HG03280 (cell line): ENCODE measurements at regions not wholly inside any gene's neighbourhood (a gene's known extent, or its start where the extent isn't known, plus 50 kb on each side); places are given as distances from the start of the nearest gene placed in this dataset.
"Not testable (repeated sequence)": the region's sequence is repeated elsewhere in the genome, so short reads cannot be mapped to it uniquely, and the experiment has no call there.

Experiments used
- ATAC-seq: cut with Tn5 transposase; IDR thresholded peaks from one replicate; pipeline ENCODE4 v1.9.1; 2021; ENCODE audit warnings: mild to moderate bottlenecking, moderate library complexity; ENCODE audit not compliant: unreplicated experiment

GRCh38 chr1:38201431-38201830 lies 154.8 kb upstream of the POU3F1 start:
- ATAC-seq, result no peak

- no peak for ATAC-seq
These were observed 152.0 kb upstream of the POU3F1 start for GRCh38 chr1:38198621-38199020.

- ATAC-seq, result no peak
These were observed 151.5 kb upstream of the POU3F1 start for GRCh38 chr1:38198099-38198498.

GRCh38 chr1:38197312-38198061 lies 150.9 kb upstream of the POU3F1 start:
- no peak for ATAC-seq

DNA sequence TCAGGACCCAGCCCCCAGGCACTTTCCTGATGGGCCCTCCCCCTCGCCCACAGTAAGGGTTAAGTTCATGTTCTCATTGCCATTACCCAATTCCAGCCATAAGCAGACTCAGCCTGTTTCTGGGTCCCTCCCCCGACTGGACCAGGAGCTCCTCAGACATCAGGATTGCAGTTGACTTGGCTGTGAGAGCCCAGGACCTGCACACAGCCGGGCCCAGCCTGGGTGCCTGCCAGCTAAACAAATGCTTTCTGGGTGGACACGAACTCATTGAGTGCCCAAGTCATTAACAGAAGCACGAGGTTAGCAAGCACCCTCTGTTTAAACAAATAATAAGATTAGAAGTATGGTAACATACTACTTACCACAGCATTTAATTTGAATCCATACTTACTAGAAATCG lies 147.9 kb upstream of the POU3F1 start:
- ATAC-seq, result no peak

DNA sequence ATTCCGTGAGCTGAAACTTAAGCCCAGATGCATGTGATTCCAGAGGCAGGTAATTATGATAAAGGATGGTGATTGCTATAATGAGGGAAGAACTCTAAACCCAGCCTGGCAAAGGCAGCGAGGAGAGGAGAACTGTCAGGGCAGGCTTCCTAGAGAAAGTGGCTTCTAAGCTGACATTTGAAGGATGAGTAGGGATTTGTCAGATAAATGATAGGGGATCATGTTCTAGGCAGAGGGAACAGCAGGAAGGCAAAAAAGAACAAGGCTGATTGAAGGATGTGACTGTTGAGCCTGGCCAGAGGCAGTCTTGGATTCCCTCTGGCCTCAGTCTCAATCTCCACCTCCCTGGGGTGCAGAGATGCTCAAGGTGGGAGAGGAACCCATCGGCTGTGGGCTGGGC lies 146.4 kb upstream of the POU3F1 start:
- ATAC-seq, result no peak

- ATAC-seq, result no peak
These were observed 144.9 kb upstream of the POU3F1 start for GRCh38 chr1:38191461-38191860.

GRCh38 chr1:38190983-38191382 lies 144.4 kb upstream of the POU3F1 start:
- no peak for ATAC-seq

- no peak for ATAC-seq
These were observed 141.0 kb upstream of the POU3F1 start for GRCh38 chr1:38187552-38187951.

DNA sequence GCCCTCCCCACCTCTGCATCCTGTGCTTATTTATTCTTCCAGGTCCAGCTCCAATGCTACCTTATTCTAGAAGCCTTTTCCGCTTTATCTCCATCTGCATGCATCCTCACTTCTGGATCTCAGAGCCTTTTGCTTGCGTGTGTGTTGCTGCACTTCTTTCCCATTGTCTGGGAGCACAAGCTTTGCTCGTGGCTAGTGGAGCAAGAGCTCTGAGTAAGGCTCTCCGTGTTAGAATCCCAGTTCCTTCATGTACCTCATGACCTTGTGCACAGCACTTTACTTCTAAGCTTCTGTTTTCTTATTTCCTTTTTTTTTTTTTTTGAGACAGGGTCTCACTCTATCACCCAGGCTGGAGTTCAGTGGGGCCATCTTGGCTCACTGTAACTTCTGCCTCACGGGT lies 140.0 kb upstream of the POU3F1 start:
- ATAC-seq, result no peak

DNA sequence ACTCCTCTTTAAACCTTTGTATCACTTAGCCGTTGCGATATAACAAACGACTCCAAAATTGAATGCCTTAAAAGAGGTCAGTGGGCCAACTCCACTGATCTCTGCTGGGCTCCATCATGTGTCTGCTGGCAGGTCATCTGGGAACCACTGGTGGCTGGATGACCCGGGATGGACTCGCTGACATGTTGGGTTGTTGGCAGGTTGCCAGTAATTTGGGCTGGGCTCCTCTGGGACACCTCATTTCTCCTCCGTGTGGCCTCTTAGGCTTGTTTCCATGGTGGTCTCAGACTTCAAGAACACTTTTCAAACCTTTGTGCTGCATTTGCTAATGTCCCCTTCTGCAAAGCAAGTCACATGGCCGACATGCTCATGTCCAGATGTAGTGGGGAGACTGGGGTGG lies 139.3 kb upstream of the POU3F1 start:
- ATAC-seq, result no peak

DNA sequence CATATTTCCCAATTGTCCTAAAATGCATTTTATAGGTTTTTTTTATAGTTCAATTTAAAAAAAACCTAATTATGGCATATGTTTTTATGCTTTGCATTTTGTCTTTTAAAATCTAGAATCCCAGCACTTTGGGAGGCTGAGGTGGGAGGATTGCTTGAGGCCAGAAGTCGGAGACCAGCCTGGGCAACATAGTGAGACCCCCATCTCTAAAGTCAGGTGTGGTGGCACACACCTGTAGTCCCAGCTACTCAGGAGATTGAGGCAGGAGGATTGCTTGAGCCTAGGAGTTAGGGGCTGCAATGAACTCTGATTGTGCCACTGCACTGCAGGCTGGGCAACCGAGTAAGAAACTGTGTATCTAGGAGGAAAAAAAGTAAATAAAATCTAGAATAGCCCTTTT lies 137.2 kb upstream of the POU3F1 start:
- ATAC-seq, result no peak

GRCh38 chr1:38183096-38183495 lies 136.5 kb upstream of the POU3F1 start:
- ATAC-seq, result no peak

- ATAC-seq, result not testable (repeated sequence)
These were observed 133.8 kb upstream of the POU3F1 start for GRCh38 chr1:38180388-38180787.

DNA sequence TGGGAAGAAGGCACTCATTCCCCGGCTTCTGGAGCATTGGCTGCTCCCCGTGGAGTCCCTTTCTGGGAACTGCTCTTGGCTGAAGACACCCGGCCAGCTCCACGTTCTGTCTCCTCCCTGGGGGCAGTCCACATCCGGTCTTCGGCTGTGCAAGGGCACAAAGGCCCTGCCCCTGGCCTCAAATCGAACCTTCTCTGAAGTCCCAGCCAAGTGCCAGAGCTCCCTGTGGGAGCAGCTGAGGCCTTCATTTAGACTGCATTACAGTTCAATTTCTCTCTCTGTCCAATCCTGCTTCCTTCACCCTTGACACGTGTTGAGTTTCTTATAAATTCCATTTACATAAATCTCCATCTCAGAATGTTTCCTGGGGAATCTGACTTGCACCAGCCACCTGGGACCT lies 132.9 kb upstream of the POU3F1 start:
- no peak for ATAC-seq

GRCh38 chr1:38178216-38178615 lies 131.6 kb upstream of the POU3F1 start:
- ATAC-seq, result no peak

GRCh38 chr1:38175121-38175520 lies 128.5 kb upstream of the POU3F1 start:
- ATAC-seq, result no peak

DNA sequence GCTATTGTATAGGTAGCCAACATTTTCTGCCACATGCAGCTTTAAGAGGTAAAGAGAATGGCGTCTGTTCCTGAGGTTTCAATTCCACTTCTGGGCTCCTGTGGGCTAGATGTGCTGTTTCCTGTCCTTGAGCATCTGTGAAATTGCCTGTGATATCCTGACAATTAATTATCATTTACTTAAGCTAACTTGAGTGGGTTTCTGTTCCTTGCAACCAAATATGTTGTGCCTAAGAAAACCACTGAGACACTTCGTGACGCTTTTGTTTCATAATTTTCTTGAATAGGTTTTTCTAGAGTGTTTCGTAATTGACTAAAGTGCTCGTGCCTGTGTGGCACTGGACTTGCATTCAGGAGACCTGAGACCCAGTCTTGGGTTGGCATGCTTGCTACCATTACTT lies 127.3 kb upstream of the POU3F1 start:
- no peak for ATAC-seq

DNA sequence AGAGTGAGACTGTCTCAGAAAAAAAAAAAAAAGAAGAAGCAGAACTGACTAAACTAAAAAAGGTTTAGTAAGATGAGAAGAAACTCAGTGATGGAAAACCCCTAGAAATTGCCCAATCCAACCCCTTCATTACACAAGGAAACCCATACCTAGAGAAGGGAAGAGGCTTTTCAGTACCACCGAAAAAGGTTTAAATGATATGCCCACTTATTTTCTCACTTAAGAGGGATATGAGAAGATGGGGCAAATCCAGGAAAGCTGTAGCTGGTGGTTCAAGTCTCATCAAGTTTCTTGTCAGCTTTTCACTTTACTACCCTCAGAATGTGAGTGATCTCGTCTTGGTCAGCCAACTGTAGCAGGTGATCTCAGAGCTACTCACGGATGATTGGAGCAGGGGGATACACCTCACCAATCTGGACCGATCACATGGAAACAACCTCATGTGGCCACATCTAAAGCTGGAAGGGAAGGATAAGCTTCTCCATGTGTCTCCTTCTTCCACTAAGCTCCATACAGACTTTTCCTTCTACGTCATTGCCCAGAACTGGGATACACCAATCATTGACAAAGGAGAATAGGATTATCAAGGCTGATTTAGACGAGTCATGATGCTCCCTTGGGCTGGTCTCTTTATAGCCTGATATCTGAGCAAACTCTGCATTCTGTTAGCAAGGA lies 126.7 kb upstream of the POU3F1 start:
- ATAC-seq, result no peak

GRCh38 chr1:38169121-38169520 lies 122.5 kb upstream of the POU3F1 start:
- ATAC-seq, result no peak

DNA sequence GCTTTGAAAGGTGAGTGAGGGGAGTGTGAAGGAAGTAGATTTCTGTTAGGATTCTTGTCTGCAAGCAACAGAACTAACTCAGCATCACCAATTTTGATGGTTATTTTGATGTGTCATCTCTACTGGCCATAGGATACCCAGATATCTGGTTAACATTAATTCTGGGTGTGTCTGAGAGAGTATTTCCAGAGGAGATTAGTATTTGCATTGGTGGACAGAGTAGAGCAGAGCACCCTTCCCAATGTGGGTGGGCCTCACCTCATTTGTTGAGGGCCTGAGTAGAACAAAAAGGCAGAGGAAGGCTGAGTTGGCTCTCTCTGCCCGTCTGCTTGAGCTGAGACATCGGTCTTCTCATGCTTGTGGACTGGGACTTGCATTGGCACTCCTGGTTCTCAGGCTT lies 121.8 kb upstream of the POU3F1 start:
- no peak for ATAC-seq

DNA sequence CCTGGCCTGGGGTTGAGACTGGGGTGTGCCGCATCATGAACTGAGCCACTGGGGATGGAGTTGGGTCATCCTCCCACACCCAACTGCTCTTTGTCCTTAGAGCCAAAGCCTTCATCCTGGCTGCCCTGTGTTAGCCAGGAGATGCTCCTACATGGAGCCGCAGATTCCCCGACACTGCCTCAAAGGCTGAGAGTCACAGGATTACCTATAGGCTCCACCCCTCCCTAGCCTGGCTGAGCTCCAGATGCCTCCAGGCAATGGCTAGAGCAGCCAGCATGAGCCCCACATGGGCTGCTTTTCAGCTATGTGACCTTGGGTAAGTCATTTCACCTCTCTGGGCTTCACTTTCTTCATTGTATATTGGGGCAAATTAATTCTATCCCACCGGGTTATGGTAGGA lies 119.9 kb upstream of the POU3F1 start:
- ATAC-seq, result no peak
